Keratinocyte (primary cell): ENCODE measurements at regions not wholly inside any gene's neighbourhood (a gene's known extent, or its start where the extent isn't known, plus 50 kb on each side); places are given as distances from the start of the nearest gene placed in this dataset.
"Not testable (repeated sequence)": the region's sequence is repeated elsewhere in the genome, so short reads cannot be mapped to it uniquely, and the experiment has no call there.

Source experiments
- DNase-seq: peaks from one replicate; pipeline ENCODE4 v3.0.0-alpha.2; 2011; ENCODE audit warnings: low read depth, missing footprints, low spot score
- FAIRE-seq: peaks from 2 replicates; lab custom pipeline; 2011; peaks lifted over from hg19 to GRCh38; lab: Jason Lieb, UNC
- H2AFZ ChIP-seq: 2 replicates; pipeline ENCODE4 v1.6.0; 2012; ENCODE audit warnings: low read length, control low read depth, inconsistent platforms; ENCODE audit not compliant: control insufficient read depth
- H3K27ac ChIP-seq: 2 replicates; pipeline ENCODE4 v1.5.1; 2011; ENCODE audit warnings: low read length; ENCODE audit not compliant: control insufficient read depth, insufficient read depth
- H3K27me3 ChIP-seq: 3 replicates; pipeline ENCODE4 v1.6.0; 2011; ENCODE audit warnings: low read length; ENCODE audit not compliant: control insufficient read depth, insufficient read depth; ENCODE audit errors: extremely low read depth
- H3K36me3 ChIP-seq, 2 experiments: 2 replicates in 1 of 2; 3 replicates in 1 of 2; pipeline ENCODE4 v1.5.1; 2011; ENCODE audit warnings: low read length in 2 of 2, mild to moderate bottlenecking in 1 of 2; ENCODE audit not compliant: control insufficient read depth in 2 of 2, insufficient read depth in 2 of 2; ENCODE audit errors: extremely low read depth in 1 of 2
- H3K4me1 ChIP-seq: 3 replicates; pipeline ENCODE4 v1.5.1; 2011; ENCODE audit warnings: low read length; ENCODE audit not compliant: control insufficient read depth, insufficient read depth; ENCODE audit errors: extremely low read depth
- H3K4me2 ChIP-seq: 3 replicates; pipeline ENCODE4 v1.6.0; 2011; ENCODE audit warnings: low read depth, low read length; ENCODE audit not compliant: control insufficient read depth, insufficient read depth; ENCODE audit errors: extremely low read depth
- H3K4me3 ChIP-seq, 3 experiments: fragments of 200-600 bp in 1 of 3; sonication (generic) in 1 of 3; 2 replicates in 2 of 3; 3 replicates in 1 of 3; pipeline ENCODE4 v1.5.1; 2011 to 2016; ENCODE audit warnings: low read length in 3 of 3, mild to moderate bottlenecking in 3 of 3, control low read depth in 2 of 3, inconsistent platforms in 1 of 3, low read depth in 1 of 3, mixed read lengths in 1 of 3, mixed run types in 1 of 3, moderate library complexity in 1 of 3; ENCODE audit not compliant: control insufficient read depth in 2 of 3, insufficient read depth in 2 of 3; ENCODE audit errors: extremely low read depth in 1 of 3
- H3K79me2 ChIP-seq: 2 replicates; pipeline ENCODE4 v1.6.0; 2012; ENCODE audit warnings: low read length; ENCODE audit not compliant: control insufficient read depth, insufficient read depth
- H3K9ac ChIP-seq: 3 replicates; pipeline ENCODE4 v1.6.0; 2011; ENCODE audit warnings: low read length; ENCODE audit not compliant: control insufficient read depth, insufficient read depth; ENCODE audit errors: extremely low read depth
- H3K9me1 ChIP-seq: 3 replicates; pipeline ENCODE4 v1.6.0; 2011; ENCODE audit warnings: low read length; ENCODE audit not compliant: control insufficient read depth, insufficient read depth; ENCODE audit errors: extremely low read depth
- H3K9me3 ChIP-seq: 2 replicates; pipeline ENCODE4 v1.5.1; 2012; ENCODE audit warnings: low read depth, low read length; ENCODE audit not compliant: control insufficient read depth
- H4K20me1 ChIP-seq: 3 replicates; pipeline ENCODE4 v1.6.0; 2011; ENCODE audit warnings: low read length; ENCODE audit not compliant: control insufficient read depth, insufficient read depth; ENCODE audit errors: extremely low read depth
- EZH2 ChIP-seq: IDR thresholded peaks from one replicate; pipeline ENCODE4 v1.6.1; 2012; ENCODE audit warnings: inconsistent platforms, mild to moderate bottlenecking, low read length, moderate library complexity
- dilution Hi-C: fragments of 300-500 bp; cut with MboI; formaldehyde crosslinking; loops from one replicate; pipeline ENCODE4 v1.7.0; 2020; ENCODE audit warnings: low sequenced_read_pairs; ENCODE audit not compliant: extremely low pct_ligation_motif_present
- TF ChIP-seq, protein P1 (sequence below), 3 experiments: IDR thresholded peaks in 1 of 3; conservative IDR thresholded peaks in 1 of 3; optimal IDR thresholded peaks in 1 of 3; 2 replicates in 2 of 3; 3 replicates in 1 of 3; pipeline versions ENCODE3 to v1.5.1; 2011; ENCODE audit warnings: low read length in 3 of 3, mild to moderate bottlenecking in 3 of 3, moderate library complexity in 2 of 3, control low read depth in 1 of 3, inconsistent platforms in 1 of 3; ENCODE audit not compliant: insufficient read depth in 2 of 3; ENCODE audit errors: extremely low read depth in 1 of 3

GRCh38 chr3:139267300-139268246, 76.2 kb upstream of the MRPS22 start:
- no peaks in the 10 kb centered on the region for H3K9me3 ChIP-seq
- no peak overlapping the region for H2AFZ ChIP-seq
- no peaks in the 10 kb centered on the region for H3K9me1 ChIP-seq
- FAIRE-seq (no peak), DNase-seq (no peak)
- no peaks in the 10 kb centered on the region for H4K20me1 ChIP-seq
- peaks cover 3% of the 10 kb centered on the region for H3K27me3 ChIP-seq
- no peaks in the 10 kb centered on the region for H3K79me2 ChIP-seq
- H3K9ac ChIP-seq, result no peak overlapping the region
- dilution Hi-C loops, result no loop called here
- TF ChIP-seq, protein P1, sequence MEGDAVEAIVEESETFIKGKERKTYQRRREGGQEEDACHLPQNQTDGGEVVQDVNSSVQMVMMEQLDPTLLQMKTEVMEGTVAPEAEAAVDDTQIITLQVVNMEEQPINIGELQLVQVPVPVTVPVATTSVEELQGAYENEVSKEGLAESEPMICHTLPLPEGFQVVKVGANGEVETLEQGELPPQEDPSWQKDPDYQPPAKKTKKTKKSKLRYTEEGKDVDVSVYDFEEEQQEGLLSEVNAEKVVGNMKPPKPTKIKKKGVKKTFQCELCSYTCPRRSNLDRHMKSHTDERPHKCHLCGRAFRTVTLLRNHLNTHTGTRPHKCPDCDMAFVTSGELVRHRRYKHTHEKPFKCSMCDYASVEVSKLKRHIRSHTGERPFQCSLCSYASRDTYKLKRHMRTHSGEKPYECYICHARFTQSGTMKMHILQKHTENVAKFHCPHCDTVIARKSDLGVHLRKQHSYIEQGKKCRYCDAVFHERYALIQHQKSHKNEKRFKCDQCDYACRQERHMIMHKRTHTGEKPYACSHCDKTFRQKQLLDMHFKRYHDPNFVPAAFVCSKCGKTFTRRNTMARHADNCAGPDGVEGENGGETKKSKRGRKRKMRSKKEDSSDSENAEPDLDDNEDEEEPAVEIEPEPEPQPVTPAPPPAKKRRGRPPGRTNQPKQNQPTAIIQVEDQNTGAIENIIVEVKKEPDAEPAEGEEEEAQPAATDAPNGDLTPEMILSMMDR (optimal IDR thresholded peaks at IDR 0.05 in 1 of 3, IDR thresholded peaks at IDR 0.05 in 1 of 3, conservative IDR thresholded peaks at IDR 0.05 in 1 of 3; ENCODE audit: extremely low read depth in 1 of 3, insufficient read depth in 2 of 3, low read length in 3 of 3), result no peak
- TF ChIP-seq EZH2, result no peak
- no peaks in the 10 kb centered on the region for H3K4me1 ChIP-seq
- H3K27ac ChIP-seq, result no peak overlapping the region
- no peaks in the 10 kb centered on the region for H3K36me3 ChIP-seq
- H3K4me3 ChIP-seq, result no peak overlapping the region
- H3K4me2 ChIP-seq, result no peak overlapping the region

- no peak overlapping the region for H3K4me2 ChIP-seq
- DNase-seq (no peak), FAIRE-seq (no peak)
- H3K36me3 ChIP-seq, result no peaks in the 10 kb centered on the region
- no peak overlapping the region for H3K4me3 ChIP-seq
- TF ChIP-seq EZH2, result no peak
- TF ChIP-seq, protein P1 (optimal IDR thresholded peaks at IDR 0.05 in 1 of 3, IDR thresholded peaks at IDR 0.05 in 1 of 3, conservative IDR thresholded peaks at IDR 0.05 in 1 of 3; ENCODE audit: extremely low read depth in 1 of 3, insufficient read depth in 2 of 3, low read length in 3 of 3), result no peak
- no peaks in the 10 kb centered on the region for H3K9me1 ChIP-seq
- H3K79me2 ChIP-seq, result no peaks in the 10 kb centered on the region
- no peaks in the 10 kb centered on the region for H3K4me1 ChIP-seq
- no peaks in the 10 kb centered on the region for H3K9me3 ChIP-seq
- H3K27me3 ChIP-seq, result peaks cover 3% of the 10 kb centered on the region
- no peak overlapping the region for H3K27ac ChIP-seq
- H4K20me1 ChIP-seq, result no peaks in the 10 kb centered on the region
- H2AFZ ChIP-seq, result no peak overlapping the region
- no peak overlapping the region for H3K9ac ChIP-seq
- dilution Hi-C loops, result no loop called here
Observed at GRCh38 chr3:139269984-139270383, 73.8 kb upstream of the MRPS22 start.

GRCh38 chr3:139270652-139271051, 73.2 kb upstream of the MRPS22 start:
- H3K27ac ChIP-seq, FAIRE-seq, H3K27me3 ChIP-seq, H3K9ac ChIP-seq, H3K4me3 ChIP-seq, H2AFZ ChIP-seq, H3K79me2 ChIP-seq, dilution Hi-C loops, H3K9me1 ChIP-seq, H3K9me3 ChIP-seq, DNase-seq, H3K36me3 ChIP-seq, H3K4me1 ChIP-seq, H3K4me2 ChIP-seq, H4K20me1 ChIP-seq: not testable (repeated sequence)
